ENCODE measurements at regions not wholly inside any gene's neighbourhood (a gene's known extent, or its start where the extent isn't known, plus 50 kb on each side); places are given as distances from the start of the nearest gene placed in this dataset.

GRCh38 chr12:73362666-73363065 is 1090.5 kb downstream of the TRHDE start:
- DNase-seq: no peak

- DNase-seq: no peak
Measured at GRCh38 chr12:73372856-73373255, 1100.7 kb downstream of the TRHDE start.

GRCh38 chr12:73374360-73374759 is 1102.2 kb downstream of the TRHDE start:
- no peak for DNase-seq

GRCh38 chr12:73383584-73384222 is 1111.5 kb downstream of the TRHDE start:
- no peak for DNase-seq

GRCh38 chr12:73384592-73384991 is 1112.4 kb downstream of the TRHDE start:
- DNase-seq: no peak

- no peak for DNase-seq
Measured at GRCh38 chr12:73390261-73390660, 1118.1 kb downstream of the TRHDE start.

- DNase-seq: no peak
Measured at GRCh38 chr12:73413051-73413450, 1124.6 kb upstream of the ATXN7L3B start.

GRCh38 chr12:73413974-73414373 is 1123.7 kb upstream of the ATXN7L3B start:
- DNase-seq: no peak

GRCh38 chr12:73414926-73415325 is 1122.7 kb upstream of the ATXN7L3B start:
- no peak for DNase-seq

GRCh38 chr12:73418541-73418940 is 1119.1 kb upstream of the ATXN7L3B start:
- no peak for DNase-seq

- DNase-seq: no peak
Measured at GRCh38 chr12:73421832-73422231, 1115.8 kb upstream of the ATXN7L3B start.

- no peak for DNase-seq
Measured at GRCh38 chr12:73424484-73424883, 1113.2 kb upstream of the ATXN7L3B start.

GRCh38 chr12:73445658-73446324 is 1091.8 kb upstream of the ATXN7L3B start:
- no peak for DNase-seq

GRCh38 chr12:73452672-73453469 is 1084.8 kb upstream of the ATXN7L3B start:
- DNase-seq: no peak

GRCh38 chr12:73460212-73460611 is 1077.4 kb upstream of the ATXN7L3B start:
- no peak for DNase-seq

- no peak for DNase-seq
Measured at GRCh38 chr12:73465106-73465505, 1072.5 kb upstream of the ATXN7L3B start.

- no peak for DNase-seq
Measured at GRCh38 chr12:73486256-73486655, 1051.4 kb upstream of the ATXN7L3B start.

- no peak for DNase-seq
Measured at GRCh38 chr12:73506611-73507010, 1031.0 kb upstream of the ATXN7L3B start.

GRCh38 chr12:73514672-73515071 is 1023.0 kb upstream of the ATXN7L3B start:
- DNase-seq: no peak

- DNase-seq: no peak
Measured at GRCh38 chr12:73517859-73518258, 1019.8 kb upstream of the ATXN7L3B start.

- DNase-seq: no peak
Measured at GRCh38 chr12:73529231-73529630, 1008.4 kb upstream of the ATXN7L3B start.

- no peak for DNase-seq
Measured at GRCh38 chr12:73529954-73530353, 1007.7 kb upstream of the ATXN7L3B start.

GRCh38 chr12:73531752-73532151 is 1005.9 kb upstream of the ATXN7L3B start:
- DNase-seq: no peak

GRCh38 chr12:73547421-73547820 is 990.2 kb upstream of the ATXN7L3B start:
- no peak for DNase-seq

All from suppressor macrophage treated with lipopolysaccharide for 1 hour (primary cell).